Activated CD4-positive, alpha-beta T cell treated with anti-CD3 and anti-CD28 coated beads for 36 hours (primary cell): ENCODE measurements at regions not wholly inside any gene's neighbourhood (a gene's known extent, or its start where the extent isn't known, plus 50 kb on each side); places are given as distances from the start of the nearest gene placed in this dataset.

Experiments
- ATAC-seq: fragments of 200-7000 bp; cut with Tn5 transposase; one replicate; pipeline ENCODE4 v1.10.0; 2021; ENCODE audit warnings: mild to moderate bottlenecking, moderate library complexity
- CTCF ChIA-PET: fragments of 350-600 bp; sonication (Branson Sonifier 250); formaldehyde crosslinking; loops from one replicate; lab custom pipeline; 2021; ENCODE audit warnings: antibody characterized with exemption; lab: Charles Lee
- POLR2A ChIA-PET: fragments of 350-600 bp; sonication (Branson Sonifier 250); formaldehyde crosslinking; loops from one replicate; lab custom pipeline; 2021; ENCODE audit warnings: antibody characterized with exemption, inconsistent platforms; lab: Charles Lee
- DNase-seq: peaks from one replicate; pipeline ENCODE4 v3.0.0-alpha.2; 2020
- H3K27ac Mint-ChIP-seq: one replicate; pipeline ENCODE4 v1.8.0; 2021; ENCODE audit warnings: mixed read lengths
- H3K27me3 Mint-ChIP-seq: one replicate; pipeline ENCODE4 v1.8.0; 2021; ENCODE audit warnings: mixed read lengths
- H3K36me3 Mint-ChIP-seq: one replicate; pipeline ENCODE4 v1.8.0; 2021; ENCODE audit warnings: low read depth, mixed read lengths
- H3K4me1 Mint-ChIP-seq: one replicate; pipeline ENCODE4 v1.8.0; 2021; ENCODE audit warnings: mixed read lengths
- H3K4me3 Mint-ChIP-seq: one replicate; pipeline ENCODE4 v1.8.0; 2021; ENCODE audit warnings: mild to moderate bottlenecking, moderate library complexity, mixed read lengths
- H3K9me3 Mint-ChIP-seq: one replicate; pipeline ENCODE4 v1.8.0; 2021; ENCODE audit warnings: low read depth, mixed read lengths
- intact Hi-C, 2 experiments: fragments of 100-400 bp; cut with DNase I in 1 of 2; cut with micrococcal nuclease in 1 of 2; formaldehyde crosslinking; loops; one replicate each; pipeline versions ENCODE4 v1.14.2 to v1.15.1; 2022 to 2024; cut with DNase I, micrococcal nuclease

- no peak overlapping the region for H3K4me3 Mint-ChIP-seq
- DNase-seq: no peak
- ChIA-PET CTCF (no interaction called here), POLR2A (no interaction called here)
- H3K36me3 Mint-ChIP-seq: no peaks in the 10 kb centered on the region
- no peaks in the 10 kb centered on the region for H3K27me3 Mint-ChIP-seq
- no peaks in the 10 kb centered on the region for H3K4me1 Mint-ChIP-seq
- no peak for ATAC-seq
- intact Hi-C loops: no loop called here
- peaks cover 2% of the 10 kb centered on the region for H3K9me3 Mint-ChIP-seq
- H3K27ac Mint-ChIP-seq: no peak overlapping the region
Observed at GRCh38 chr18:52283927-52284326, 56.1 kb upstream of the DCC start.

DNA sequence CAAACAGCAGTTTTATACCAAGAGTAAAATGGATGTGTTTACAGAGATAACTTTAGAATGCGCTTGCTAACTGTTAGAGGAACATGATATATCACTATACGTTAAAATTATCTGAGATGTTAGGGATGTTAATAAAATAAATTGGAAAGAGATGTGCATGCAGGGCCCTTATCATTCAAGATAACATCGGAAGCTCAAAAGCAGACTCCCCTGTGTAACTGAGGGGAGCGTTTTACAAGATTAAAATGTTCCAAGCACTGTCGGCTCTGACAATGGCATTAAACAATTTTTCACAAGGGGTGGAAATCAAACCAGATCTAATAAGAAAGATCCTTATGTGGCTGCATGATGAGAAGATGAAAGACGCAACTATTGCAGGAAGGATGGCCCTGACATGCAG lies 53.3 kb upstream of the DCC start:
- peaks cover 2% of the 10 kb centered on the region for H3K9me3 Mint-ChIP-seq
- ATAC-seq (no peak), DNase-seq (no peak)
- no peaks in the 10 kb centered on the region for H3K36me3 Mint-ChIP-seq
- POLR2A ChIA-PET: no interaction called here
- no peak overlapping the region for H3K4me3 Mint-ChIP-seq
- H3K27ac Mint-ChIP-seq: no peak overlapping the region
- CTCF ChIA-PET: no interaction called here
- H3K27me3 Mint-ChIP-seq: no peaks in the 10 kb centered on the region
- intact Hi-C loops: loop anchor here (5.0 kb wide), 2 partner anchors 619 to 1174 kb away; no protein-coding TSS in a partner anchor
- no peaks in the 10 kb centered on the region for H3K4me1 Mint-ChIP-seq

- no peak overlapping the region for H3K4me3 Mint-ChIP-seq
- ATAC-seq (no peak), DNase-seq (no peak)
- H3K27me3 Mint-ChIP-seq: no peaks in the 10 kb centered on the region
- intact Hi-C loops: loop anchor here (5.0 kb wide), 2 partner anchors 620 to 1175 kb away; no protein-coding TSS in a partner anchor
- POLR2A ChIA-PET: no interaction called here
- CTCF ChIA-PET: no interaction called here
- no peaks in the 10 kb centered on the region for H3K36me3 Mint-ChIP-seq
- H3K9me3 Mint-ChIP-seq: peaks cover 2% of the 10 kb centered on the region
- no peaks in the 10 kb centered on the region for H3K4me1 Mint-ChIP-seq
- no peak overlapping the region for H3K27ac Mint-ChIP-seq
Observed at GRCh38 chr18:52287151-52287550, 52.8 kb upstream of the DCC start.

DNA sequence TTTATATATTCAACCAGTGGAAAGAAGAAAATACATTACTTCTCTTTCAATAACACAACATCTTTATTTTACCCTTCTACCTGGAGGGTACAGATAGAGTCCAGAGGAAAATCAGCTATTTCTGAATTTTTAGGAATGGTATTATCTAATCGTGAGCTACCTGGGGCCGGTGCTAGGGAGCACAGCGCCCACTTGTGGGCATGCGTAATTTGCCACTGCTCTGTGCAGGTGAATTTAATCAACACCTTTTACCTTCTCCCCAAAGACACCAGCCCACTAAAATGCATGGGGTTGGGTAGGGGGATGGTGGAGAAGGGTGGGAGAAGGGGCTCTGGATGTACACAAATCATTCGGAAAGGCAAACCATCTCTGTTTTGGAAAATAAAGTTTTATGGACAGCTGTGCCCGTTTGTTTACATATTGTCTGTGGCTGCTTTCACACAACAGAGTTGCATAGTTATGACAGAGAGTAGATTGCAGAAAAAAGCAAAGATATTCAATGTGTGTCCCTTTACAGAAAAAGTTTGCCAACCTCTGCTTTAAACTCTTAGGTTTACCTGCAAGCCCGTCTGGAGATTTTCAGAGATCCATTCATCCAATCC lies 51.5 kb upstream of the DCC start:
- H3K27ac Mint-ChIP-seq: no peak overlapping the region
- intact Hi-C loops: loop anchor here (1.0 to 5.0 kb wide), 4 partner anchors 620 to 1176 kb away; no protein-coding TSS in a partner anchor
- no peak for ATAC-seq
- no peaks in the 10 kb centered on the region for H3K27me3 Mint-ChIP-seq
- ChIA-PET POLR2A (no interaction called here), CTCF (interaction anchor here (0.6 to 1.3 kb wide), 4 partner anchors 18 to 1178 kb away, joined by 3 read pairs; no protein-coding TSS in a partner anchor)
- H3K36me3 Mint-ChIP-seq: no peaks in the 10 kb centered on the region
- peaks cover 2% of the 10 kb centered on the region for H3K9me3 Mint-ChIP-seq
- DNase-seq: peak; percentile 58
- no peak overlapping the region for H3K4me3 Mint-ChIP-seq
- H3K4me1 Mint-ChIP-seq: no peaks in the 10 kb centered on the region

GRCh38 chr18:52289392-52289791 lies 50.6 kb upstream of the DCC start:
- no peak overlapping the region for H3K4me3 Mint-ChIP-seq
- ChIA-PET CTCF (interaction anchor here (1.0 kb wide), 1 partner anchor 668 kb away, joined by 3 read pairs; no protein-coding TSS in a partner anchor), POLR2A (no interaction called here)
- DNase-seq (no peak), ATAC-seq (no peak)
- H3K9me3 Mint-ChIP-seq: peaks cover 2% of the 10 kb centered on the region
- no peaks in the 10 kb centered on the region for H3K27me3 Mint-ChIP-seq
- H3K27ac Mint-ChIP-seq: no peak overlapping the region
- H3K36me3 Mint-ChIP-seq: no peaks in the 10 kb centered on the region
- intact Hi-C loops: loop anchor here (2.0 to 5.0 kb wide), 3 partner anchors 622 to 1177 kb away; no protein-coding TSS in a partner anchor
- no peaks in the 10 kb centered on the region for H3K4me1 Mint-ChIP-seq
